Nucleus accumbens (tissue), 56 donors: ENCODE measurements at regions not wholly inside any gene's neighbourhood (a gene's known extent, or its start where the extent isn't known, plus 50 kb on each side); places are given as distances from the start of the nearest gene placed in this dataset.
A peak's percentile ranks its signal among the peaks of the same experiment; 100 is the strongest.
"Not testable (repeated sequence)": the region's sequence is repeated elsewhere in the genome, so short reads cannot be mapped to it uniquely, and the experiment has no call there.

Source experiments
- DNase-seq, 56 donors: peaks; one replicate each; lab custom pipeline; 2025; lab: John Stamatoyannopoulos, UW

DNA sequence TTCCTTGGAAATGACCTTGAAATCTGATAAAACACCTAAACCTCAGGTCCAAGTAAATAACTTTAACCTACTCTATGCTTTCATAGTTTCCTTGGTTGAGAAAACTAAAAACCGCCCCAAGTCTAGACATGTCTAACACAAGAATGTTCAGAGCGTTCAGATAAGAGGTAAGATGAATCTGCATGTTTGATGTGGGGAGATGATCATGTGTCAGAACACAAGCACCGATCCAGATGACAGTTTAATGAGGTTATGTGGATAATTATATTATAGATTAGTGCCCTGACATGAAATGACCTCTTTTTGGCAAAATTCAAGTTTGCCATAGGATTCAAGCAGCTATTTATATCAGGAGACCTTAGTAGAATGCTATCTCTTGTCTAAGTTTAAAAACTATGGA is 729.8 kb upstream of the SOX11 start:
- DNase-seq = no peak

DNA sequence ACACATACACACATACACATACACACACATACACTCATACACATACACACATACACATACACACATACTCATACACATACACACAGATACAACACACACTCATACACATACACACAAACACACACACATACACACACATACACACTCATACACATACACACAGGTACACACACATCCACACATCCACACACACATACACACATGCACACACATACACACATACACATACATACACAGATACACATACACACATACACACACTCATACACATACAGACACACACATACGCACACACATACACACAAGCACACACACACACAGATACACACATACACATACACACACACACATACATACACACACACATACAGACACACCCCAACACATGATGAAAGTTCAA is 729.1 kb upstream of the SOX11 start:
- DNase-seq = no peak

GRCh38 chr2:4964001-4964540 is 728.1 kb upstream of the SOX11 start:
- no peak for DNase-seq

DNA sequence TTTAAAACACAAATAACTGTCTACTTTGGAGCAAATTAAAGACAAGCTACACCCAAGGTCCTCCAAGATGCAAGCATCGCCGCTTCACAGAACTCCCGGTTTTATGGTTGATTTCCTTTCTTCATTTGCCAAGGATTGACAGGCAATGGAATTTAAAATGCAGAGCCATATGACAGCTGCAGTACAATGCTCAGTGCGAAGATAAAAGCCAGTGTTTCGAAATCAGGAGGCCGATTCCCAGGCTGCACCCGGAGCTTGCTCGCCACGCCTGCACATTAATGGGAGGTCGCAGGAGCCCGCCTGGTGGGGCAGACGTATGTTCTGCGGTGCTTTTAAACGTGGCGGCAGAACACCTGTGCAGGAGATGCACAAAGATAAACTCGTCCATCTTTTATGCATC is 727.6 kb upstream of the SOX11 start:
- no peak for DNase-seq

DNA sequence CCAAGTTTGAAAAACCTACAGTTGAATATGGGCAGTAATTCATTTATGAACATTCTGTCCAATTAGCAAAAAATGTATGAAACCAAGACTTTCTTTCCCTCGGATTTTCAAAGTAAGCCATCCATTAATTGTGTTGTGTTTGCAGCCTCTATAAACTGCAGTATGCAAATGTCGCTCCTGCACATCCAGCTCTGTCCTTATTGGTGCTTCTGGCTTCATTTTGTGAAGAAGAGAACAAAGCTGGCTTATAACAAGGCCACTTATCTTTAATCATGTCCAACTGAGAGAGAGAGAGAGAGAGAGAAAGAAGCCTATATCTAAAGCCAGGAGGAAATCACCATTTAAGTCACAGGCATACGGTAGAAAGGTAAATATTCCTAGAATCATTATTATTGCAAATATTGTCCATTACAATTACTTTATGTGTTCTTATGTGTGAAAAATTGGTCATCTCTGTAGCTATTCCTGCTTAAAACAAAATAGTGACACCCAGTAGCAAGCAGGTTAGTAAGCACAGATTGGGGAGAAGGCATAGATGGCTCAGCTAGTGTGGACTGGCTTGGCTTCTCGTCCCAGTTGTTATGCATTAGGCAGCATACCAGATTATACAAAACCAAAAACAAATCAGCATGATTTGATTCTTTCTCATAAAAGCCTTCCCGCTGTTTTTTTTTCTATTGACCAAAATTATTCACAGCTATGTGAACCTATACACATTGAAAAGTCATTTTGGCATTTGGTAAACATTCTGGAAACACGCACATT is 726.4 kb upstream of the SOX11 start:
- no peak for DNase-seq

DNA sequence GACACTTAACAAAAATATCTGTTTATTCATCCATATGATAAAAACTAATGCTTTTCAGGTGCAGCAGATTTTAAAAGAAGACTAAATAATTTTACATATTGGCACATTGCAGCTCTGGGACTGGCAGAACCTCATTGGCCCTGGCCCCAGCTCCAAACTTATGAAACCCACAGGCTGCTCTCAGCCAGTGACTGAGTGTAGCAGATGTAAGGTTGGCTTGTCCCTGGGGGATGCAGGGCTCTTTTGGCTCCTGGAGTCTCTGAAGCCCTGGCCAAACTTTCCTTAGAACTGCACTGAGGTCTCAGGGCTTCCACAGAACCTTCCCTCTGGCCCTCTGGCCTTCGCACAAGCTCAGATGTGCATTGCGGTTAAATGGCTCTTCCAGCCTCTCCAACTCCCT is 725.0 kb upstream of the SOX11 start:
- DNase-seq = no peak

DNA sequence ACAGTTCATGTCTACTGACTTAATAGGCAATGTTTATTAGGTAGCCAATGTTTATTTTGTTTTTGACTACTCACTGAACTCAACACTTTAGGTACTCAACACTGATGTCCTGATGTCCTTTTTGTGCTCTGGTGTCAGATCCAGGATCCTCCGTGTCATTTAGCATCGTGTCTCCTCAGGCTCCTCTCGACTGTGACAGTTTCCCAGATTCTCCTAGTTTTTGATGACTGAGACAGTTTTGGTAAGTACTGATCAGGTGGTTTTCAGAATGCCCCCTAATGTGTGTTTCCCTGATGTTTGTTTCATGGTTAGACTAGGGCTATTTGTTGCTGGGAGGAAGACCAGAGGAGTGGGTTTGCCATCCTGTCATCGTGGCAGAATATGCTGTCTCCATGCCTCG is 719.7 kb upstream of the SOX11 start:
- no peak for DNase-seq

DNA sequence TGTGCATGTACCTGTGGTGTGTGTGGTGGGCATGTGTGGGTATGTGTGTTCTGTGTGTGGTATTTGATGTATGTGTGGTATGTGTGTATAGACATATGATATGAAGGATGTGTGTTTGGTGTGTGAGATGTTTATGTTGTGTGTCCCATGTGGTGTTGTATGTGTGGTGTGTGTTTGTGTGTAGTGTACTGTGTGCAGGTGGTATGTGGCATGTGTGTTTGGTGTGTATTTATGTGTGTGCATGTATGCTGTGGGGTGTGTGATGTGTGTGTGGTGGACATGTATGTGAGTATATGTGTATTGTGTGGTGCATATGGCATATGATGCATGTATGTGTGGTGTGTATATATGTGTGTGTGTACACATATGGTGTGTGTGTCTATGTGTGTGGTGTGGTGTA is 718.8 kb upstream of the SOX11 start:
- no peak for DNase-seq

DNA sequence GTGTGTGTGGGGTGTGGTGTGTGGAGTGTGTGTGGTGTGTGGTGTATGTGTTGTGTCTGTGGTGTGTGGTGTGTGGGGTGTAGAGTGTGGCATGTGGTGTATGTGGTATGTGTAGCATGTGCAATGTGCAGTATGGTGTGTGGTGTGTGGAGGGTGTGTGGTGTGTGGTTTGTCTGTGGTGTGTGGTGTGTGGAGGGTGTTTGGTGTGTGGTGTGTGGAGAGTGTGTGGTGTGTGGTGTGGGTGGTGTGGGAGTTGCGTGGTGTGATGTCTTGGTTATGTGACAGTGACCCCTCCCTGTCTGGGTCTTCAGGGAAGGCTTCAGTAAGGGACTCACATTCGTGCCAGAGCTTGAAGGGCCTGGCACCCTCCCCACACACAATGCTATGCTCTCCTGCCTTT is 718.2 kb upstream of the SOX11 start:
- DNase-seq = peak in 1 of 56 donors; percentile 0

GRCh38 chr2:4976407-4976806 is 715.8 kb upstream of the SOX11 start:
- DNase-seq = no peak

- DNase-seq = no peak
Measured at GRCh38 chr2:4979111-4979510, 713.1 kb upstream of the SOX11 start.

DNA sequence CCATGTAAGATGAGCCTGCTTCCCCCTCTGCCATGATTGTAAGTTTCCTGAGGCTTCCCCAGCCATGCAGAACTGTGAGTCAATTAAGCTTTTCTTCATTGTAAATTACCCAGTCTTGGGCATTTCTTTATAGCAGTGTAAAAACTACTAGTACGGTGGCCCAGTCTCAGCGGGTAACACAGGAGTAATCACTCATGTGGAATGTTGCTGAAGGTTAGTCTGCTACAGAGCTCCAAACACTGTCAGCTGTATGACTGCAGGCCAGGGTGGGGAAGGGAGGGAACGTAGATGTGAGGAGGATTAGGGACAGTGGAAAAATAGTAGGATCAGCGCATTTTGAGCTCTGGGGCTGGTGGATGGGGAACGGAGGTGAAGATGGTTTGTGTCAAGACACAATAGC is 711.2 kb upstream of the SOX11 start:
- DNase-seq = no peak

GRCh38 chr2:4981802-4982409 is 710.3 kb upstream of the SOX11 start:
- no peak for DNase-seq

GRCh38 chr2:4988444-4988843 is 703.7 kb upstream of the SOX11 start:
- DNase-seq = not testable (repeated sequence)

GRCh38 chr2:4992226-4992625 is 700.0 kb upstream of the SOX11 start:
- DNase-seq = no peak

GRCh38 chr2:4995466-4995865 is 696.7 kb upstream of the SOX11 start:
- no peak for DNase-seq

DNA sequence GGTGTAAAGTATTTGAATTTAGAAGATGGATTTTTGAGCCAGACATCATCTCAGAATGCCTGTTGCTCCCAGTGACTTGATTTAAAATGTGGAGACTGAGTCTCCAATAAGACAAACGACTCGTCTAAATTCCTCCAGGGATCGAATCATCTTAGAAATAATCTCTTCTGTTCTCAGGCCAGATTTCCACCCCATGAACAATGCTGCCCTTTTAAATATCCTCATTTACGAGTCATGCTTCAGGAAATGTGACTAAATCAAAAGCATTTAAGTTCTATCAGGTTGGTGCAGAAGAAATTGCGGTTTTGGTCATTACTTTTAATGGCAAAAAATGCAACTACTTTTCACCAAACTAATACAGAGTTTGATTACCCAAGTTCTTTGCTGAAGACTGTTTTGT is 684.6 kb upstream of the SOX11 start:
- no peak for DNase-seq

- DNase-seq = no peak
Measured at GRCh38 chr2:5019324-5019723, 672.9 kb upstream of the SOX11 start.

- no peak for DNase-seq
Measured at GRCh38 chr2:5020116-5020875, 671.9 kb upstream of the SOX11 start.

- DNase-seq = no peak
Measured at GRCh38 chr2:5021136-5021535, 671.0 kb upstream of the SOX11 start.

DNA sequence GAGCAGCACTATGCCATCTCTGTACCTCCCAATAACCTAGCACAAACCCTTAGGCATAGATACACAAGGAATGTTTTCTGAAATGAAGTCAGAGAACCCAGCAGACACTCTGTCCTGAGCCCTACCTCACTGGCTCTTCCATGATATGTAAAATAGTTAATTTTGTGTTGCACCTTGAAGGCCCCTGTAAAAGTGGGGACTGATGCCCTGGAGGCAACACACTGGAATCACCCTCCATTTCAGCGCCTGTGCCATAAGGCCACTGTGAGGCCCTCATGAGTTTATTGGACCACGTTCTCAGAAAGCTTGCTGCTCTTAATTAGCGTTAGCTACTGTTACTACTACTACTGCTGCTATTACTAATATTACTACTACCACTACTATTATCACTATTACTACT is 670.1 kb upstream of the SOX11 start:
- DNase-seq = no peak
